ENCODE measurements at regions not wholly inside any gene's neighbourhood (a gene's known extent, or its start where the extent isn't known, plus 50 kb on each side); places are given as distances from the start of the nearest gene placed in this dataset.
"Not testable (repeated sequence)": the region's sequence is repeated elsewhere in the genome, so short reads cannot be mapped to it uniquely, and the experiment has no call there.

- not testable (repeated sequence) for DNase-seq (ENCODE audit: low spot score)
Measured at GRCh38 chr9:104195142-104195541, 101.0 kb downstream of the SMC2 start.

- DNase-seq (ENCODE audit: low spot score) = no peak
Measured at GRCh38 chr9:104200456-104200994, 106.4 kb downstream of the SMC2 start.

- DNase-seq (ENCODE audit: low spot score) = no peak
Measured at GRCh38 chr9:104206766-104207165, 112.7 kb downstream of the SMC2 start.

- no peak for DNase-seq (ENCODE audit: low spot score)
Measured at GRCh38 chr9:104209387-104209786, 115.3 kb downstream of the SMC2 start.

GRCh38 chr9:104227108-104227507 lies 133.0 kb downstream of the SMC2 start:
- peak; percentile 50 for DNase-seq (ENCODE audit: low spot score)

GRCh38 chr9:104232781-104233341 lies 138.8 kb downstream of the SMC2 start:
- peak; percentile 94 for DNase-seq (ENCODE audit: low spot score)

- DNase-seq (ENCODE audit: low spot score) = no peak
Measured at GRCh38 chr9:104233366-104233765, 139.3 kb downstream of the SMC2 start.

GRCh38 chr9:104234632-104235337 lies 140.7 kb downstream of the SMC2 start:
- DNase-seq (ENCODE audit: low spot score) = not testable (repeated sequence)

- not testable (repeated sequence) for DNase-seq (ENCODE audit: low spot score)
Measured at GRCh38 chr9:104235347-104236120, 141.4 kb downstream of the SMC2 start.

GRCh38 chr9:104238668-104239067 lies 144.6 kb downstream of the SMC2 start:
- no peak for DNase-seq (ENCODE audit: low spot score)

- DNase-seq (ENCODE audit: low spot score) = no peak
Measured at GRCh38 chr9:104240890-104241289, 146.8 kb downstream of the SMC2 start.

GRCh38 chr9:104245925-104246324 lies 151.8 kb downstream of the SMC2 start:
- DNase-seq (ENCODE audit: low spot score) = no peak

- DNase-seq (ENCODE audit: low spot score) = no peak
Measured at GRCh38 chr9:104247899-104248460, 153.9 kb downstream of the SMC2 start.

GRCh38 chr9:104256031-104256695 lies 162.1 kb downstream of the SMC2 start:
- no peak for DNase-seq (ENCODE audit: low spot score)

GRCh38 chr9:104256696-104257062 lies 162.6 kb downstream of the SMC2 start:
- DNase-seq (ENCODE audit: low spot score) = no peak

- DNase-seq (ENCODE audit: low spot score) = no peak
Measured at GRCh38 chr9:104258296-104259011, 164.3 kb downstream of the SMC2 start.

- no peak for DNase-seq (ENCODE audit: low spot score)
Measured at GRCh38 chr9:104260004-104260403, 165.9 kb downstream of the SMC2 start.

GRCh38 chr9:104263942-104264341 lies 169.8 kb downstream of the SMC2 start:
- DNase-seq (ENCODE audit: low spot score) = no peak

- DNase-seq (ENCODE audit: low spot score) = no peak
Measured at GRCh38 chr9:104264431-104264830, 170.3 kb downstream of the SMC2 start.

GRCh38 chr9:104269374-104269773 lies 175.3 kb downstream of the SMC2 start:
- DNase-seq (ENCODE audit: low spot score) = no peak
